SK-N-MC (cell line): ENCODE measurements at regions not wholly inside any gene's neighbourhood (a gene's known extent, or its start where the extent isn't known, plus 50 kb on each side); places are given as distances from the start of the nearest gene placed in this dataset.

Experiments
- EZH2 ChIP-seq: fragments of 200-600 bp; sonication (generic); IDR thresholded peaks from one replicate; pipeline ENCODE4 v1.6.1; 2017; ENCODE audit warnings: antibody characterized with exemption
- POLR2AphosphoS5 ChIP-seq: IDR thresholded peaks from 2 replicates; pipeline ENCODE4 v1.6.1; 2012; ENCODE audit warnings: mild to moderate bottlenecking, low read depth, low read length, borderline replicate concordance

DNA sequence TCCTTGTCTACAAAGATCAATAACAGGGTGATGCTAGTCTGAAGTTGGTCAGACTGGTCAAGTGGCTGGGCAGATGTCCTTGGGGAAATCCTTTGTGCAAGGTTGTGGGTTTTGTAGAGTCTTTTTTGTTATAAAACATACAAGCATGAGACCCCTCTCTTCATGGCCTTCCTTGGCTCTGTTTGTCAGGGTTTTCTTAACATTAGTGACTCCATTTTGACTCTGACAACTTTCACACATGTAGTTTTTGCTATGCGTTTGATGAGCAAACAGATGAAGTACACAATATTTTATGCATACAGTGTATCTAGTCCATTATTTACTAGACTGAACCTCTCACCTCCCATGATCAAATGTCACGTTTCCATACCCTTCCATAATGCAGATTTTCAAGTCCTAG, 151.2 kb upstream of the KLF7 start:
- no peak for TF ChIP-seq EZH2
- no peak for TF ChIP-seq POLR2AphosphoS5
